Glomerular visceral epithelial cell (primary cell): ENCODE measurements at regions not wholly inside any gene's neighbourhood (a gene's known extent, or its start where the extent isn't known, plus 50 kb on each side); places are given as distances from the start of the nearest gene placed in this dataset.

Experiments
- DNase-seq: peaks from one replicate; pipeline ENCODE4 v3.0.0-alpha.2; 2016; ENCODE audit errors: extremely low spot score

DNA sequence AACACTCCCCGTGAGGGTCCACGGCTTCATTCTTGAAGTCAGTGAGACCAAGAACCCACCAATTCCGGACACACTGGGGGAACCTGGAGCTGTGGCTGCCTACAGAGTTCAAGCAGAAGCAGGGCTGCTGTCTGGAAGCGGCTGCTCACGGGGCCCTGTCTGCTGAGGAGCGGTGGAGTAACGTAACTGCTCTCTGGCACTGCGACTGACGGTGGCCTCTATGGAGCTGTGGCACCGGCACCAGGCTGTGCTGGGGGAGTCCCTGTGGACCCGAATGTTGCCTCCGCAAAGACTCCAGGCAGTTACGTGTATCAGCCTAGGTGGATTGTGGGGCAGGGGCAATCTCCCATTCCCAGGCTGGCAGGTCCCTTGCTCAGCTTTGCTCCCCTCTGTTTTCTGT lies 703.3 kb upstream of the FRG1 start:
- DNase-seq = no peak

GRCh38 chr4:189255636-189256035 lies 685.0 kb upstream of the FRG1 start:
- DNase-seq = no peak

DNA sequence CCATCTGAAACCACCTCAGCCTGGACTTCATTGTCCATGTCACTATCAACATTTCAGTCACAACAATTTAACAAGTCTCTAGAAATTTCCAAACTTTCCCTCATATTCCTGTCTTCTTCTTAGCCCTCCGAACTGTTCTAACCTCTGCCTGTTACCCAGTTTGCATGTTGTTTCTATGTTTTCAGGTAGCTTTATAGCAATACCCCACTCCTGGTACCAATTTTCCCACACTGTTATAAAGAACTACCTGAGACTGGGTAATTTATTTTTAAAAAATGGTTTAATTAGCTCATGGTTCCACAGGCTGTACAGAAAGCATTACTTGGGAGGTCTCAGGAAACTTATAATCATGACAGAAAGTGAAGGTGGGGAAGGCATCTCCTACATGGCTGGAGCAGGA lies 679.2 kb upstream of the FRG1 start:
- no peak for DNase-seq

GRCh38 chr4:189265515-189265914 lies 675.2 kb upstream of the FRG1 start:
- DNase-seq = no peak

- DNase-seq = no peak
These were observed 673.2 kb upstream of the FRG1 start for GRCh38 chr4:189267312-189267965.

GRCh38 chr4:189278597-189279165 lies 662.0 kb upstream of the FRG1 start:
- no peak for DNase-seq

GRCh38 chr4:189279188-189279587 lies 661.5 kb upstream of the FRG1 start:
- DNase-seq = no peak

GRCh38 chr4:189285377-189285776 lies 655.3 kb upstream of the FRG1 start:
- no peak for DNase-seq

GRCh38 chr4:189291939-189292338 lies 648.7 kb upstream of the FRG1 start:
- DNase-seq = no peak

DNA sequence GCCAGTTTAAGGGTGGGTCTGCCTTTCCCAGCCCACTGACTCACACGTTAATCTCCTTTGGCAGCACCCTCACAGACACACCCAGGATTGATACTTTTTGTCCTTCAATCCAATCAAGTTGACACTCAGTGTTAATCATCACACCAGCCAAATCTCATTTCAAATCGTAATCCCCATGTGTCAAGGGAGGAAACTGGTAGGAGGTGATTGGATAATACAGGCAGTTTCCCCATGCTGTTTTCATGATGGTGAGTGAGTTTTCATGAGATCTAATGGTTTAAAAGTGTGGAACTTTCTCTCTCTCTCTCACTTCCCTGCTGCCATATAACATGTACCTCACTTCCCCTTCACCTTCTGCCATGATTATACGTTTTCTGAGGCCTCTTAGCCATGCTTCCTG lies 647.2 kb upstream of the FRG1 start:
- no peak for DNase-seq

DNA sequence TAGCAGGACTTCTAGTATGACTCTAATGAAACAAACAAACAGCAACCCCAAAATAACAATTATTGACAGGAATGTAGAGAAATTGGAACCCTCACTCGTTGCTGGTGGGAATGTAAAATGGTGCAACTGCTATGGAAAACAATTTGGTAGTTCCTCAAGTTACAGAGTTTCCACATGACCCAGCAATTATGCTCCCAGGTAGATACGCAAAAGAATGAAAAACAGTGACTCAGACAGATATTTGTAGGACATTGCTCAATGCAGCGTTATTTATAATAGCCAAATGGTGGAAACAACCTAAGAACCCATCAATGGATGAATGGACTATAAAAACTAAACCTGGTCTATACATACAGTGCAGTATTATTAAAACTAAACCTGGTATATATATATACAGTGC lies 646.1 kb upstream of the FRG1 start:
- DNase-seq = no peak

DNA sequence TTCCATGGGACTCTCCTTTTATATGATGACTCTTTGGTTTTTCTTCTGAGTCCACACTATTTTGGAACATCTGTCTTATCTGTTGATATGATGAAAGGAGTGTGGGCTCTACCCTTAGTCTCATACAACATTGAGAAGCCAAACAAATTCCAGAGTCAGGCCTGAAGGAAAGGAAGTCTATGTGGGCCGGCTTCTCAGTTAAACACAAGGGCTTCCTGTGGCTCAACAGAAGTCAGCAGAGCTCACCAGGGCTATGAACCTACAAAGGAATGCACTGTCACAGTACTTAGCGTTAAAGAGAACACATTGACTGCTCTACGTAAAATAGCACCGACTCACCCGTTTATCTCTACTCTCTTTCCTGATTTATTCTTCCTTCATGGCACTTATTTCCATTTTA lies 641.0 kb upstream of the FRG1 start:
- no peak for DNase-seq

- no peak for DNase-seq
These were observed 639.0 kb upstream of the FRG1 start for GRCh38 chr4:189301692-189302091.

DNA sequence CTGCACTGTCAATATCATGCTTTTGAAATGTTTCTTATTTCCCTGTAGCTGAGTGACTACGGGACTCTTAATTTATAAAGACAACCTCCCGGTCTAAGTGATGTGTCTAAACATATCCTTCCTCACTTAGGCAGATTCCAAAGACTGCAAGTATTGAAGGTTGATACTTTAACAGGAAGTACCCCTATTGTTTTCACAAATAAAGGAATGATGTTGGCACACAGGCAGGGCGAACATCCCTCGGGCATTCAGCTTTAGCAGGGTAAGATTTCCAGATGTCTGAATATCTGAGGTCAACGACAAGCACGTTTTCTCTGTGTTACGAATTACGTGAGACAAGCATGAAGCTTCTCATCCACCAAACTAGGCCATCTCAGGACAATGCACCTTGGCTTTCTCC lies 638.0 kb upstream of the FRG1 start:
- no peak for DNase-seq

DNA sequence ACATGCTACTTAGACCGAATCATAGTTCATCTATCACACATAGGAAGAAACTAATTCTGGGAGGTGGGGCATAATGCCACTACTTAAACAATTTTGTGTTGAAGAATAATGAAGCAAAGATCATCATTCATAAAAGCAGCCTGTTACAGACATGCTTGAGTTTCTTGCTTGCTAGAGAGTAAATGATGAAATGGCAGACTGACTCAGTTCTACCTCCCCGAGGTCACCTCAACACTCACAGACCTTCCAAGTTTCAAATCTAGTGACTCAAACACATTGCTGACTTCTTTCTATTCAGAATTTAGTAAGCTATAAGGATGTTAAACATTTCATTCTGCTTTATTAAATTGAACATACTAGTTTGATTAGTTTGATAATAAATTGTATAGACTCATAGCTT lies 636.5 kb upstream of the FRG1 start:
- no peak for DNase-seq

GRCh38 chr4:189304809-189305208 lies 635.9 kb upstream of the FRG1 start:
- no peak for DNase-seq

- no peak for DNase-seq
These were observed 635.2 kb upstream of the FRG1 start for GRCh38 chr4:189305500-189305899.

DNA sequence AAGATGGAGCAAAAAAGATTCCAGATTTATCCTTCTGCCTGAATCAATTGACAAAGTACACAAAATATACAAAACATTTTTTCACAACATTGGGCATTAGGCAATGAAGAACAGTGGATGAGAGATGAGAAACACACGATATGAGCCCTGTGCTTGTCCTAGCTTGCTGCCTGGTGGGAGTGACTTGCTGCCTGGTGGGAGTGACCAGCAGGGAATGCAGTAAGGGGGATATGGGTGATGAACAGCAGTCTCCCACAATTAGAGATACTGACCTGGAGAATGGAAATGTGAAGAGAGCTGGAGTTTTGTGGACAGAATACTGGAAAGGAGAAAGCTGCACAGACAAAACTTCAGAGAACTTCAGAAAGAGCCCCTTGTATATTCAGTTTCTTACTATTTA lies 629.4 kb upstream of the FRG1 start:
- DNase-seq = no peak

DNA sequence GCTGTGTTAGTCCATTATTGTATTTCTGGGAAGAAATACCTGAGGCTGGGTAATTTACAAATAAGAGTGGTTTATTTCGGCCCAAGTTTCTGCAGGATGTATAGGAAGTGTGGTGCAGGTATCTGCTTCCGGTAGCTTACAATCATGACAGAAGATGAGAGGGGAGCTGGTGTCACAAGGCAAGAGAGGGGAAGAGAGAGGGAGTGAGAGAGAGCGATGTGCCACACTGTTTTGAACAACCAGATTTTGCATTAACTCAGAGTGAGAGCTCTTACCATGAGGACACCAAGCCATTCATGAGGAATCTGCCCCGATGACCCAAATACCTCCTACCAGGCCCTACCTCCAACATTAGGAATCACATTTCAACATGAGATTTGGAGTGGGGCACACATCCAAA lies 627.6 kb upstream of the FRG1 start:
- no peak for DNase-seq

DNA sequence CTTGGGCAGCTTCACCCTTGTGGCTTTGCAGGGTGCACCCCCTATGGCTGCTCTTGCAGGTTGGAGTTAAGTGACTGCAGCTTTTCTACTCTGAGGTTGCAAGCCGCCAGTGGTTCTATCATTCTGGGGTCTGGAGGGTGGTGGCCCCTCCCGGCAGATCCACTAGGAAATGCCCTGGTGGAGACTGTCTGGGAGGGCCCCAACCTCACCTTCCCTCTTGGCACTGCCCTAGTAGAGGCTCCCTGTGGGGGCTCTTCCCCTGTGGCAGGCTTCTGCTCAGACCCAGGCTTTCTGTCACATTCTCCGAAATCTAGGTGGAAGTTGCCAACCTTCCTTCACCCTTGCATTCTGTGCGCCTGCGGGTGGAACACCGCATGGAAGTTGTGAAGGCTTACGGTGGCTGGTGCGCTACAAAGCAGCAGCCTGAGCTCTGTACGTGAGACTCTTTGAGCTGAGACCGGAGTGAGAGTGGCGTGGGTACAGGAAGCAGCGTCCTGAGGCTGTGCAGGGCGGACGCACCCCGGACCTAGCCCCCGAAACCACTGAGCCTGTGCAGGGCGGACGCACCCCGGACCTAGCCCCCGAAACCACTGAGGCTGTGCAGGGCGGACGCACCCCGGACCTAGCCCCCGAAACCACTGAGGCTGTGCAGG lies 626.7 kb upstream of the FRG1 start:
- DNase-seq = no peak

DNA sequence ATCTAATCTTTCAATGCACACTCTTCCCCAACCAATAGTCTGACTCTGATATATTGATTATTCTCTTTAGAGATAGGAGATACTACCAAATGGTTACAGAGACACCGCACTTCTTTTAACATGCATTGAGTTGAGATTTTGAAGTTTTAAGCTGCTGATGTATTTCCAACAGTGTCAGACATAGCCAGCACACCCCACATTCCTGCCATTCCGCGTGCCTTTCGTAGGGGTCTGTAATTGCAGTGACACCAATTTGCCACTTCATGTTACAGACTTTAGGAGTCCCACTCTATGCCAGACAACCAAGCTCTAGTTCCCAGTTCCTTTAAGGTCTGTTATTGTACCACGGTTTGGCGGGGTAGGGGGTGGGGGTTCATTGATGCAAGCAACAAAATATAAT lies 618.2 kb upstream of the FRG1 start:
- DNase-seq = no peak

DNA sequence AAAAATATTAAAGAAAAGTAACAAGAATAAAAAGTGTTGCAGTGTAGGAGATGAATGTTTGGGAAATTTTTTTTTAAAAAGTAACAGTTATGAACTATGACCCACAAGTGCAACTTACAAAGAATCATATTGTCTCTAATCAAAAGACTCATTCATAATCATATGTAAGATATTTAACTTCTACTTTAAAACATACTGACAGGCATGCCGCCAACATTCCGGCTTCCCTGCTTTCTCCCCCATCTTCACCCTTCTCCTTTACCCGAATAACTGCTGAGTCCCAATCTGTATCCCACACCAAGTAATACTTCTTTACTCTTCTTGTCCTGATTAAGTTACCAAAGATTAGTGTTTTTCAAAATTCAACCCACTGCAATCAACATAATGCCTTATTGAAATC lies 598.8 kb upstream of the FRG1 start:
- no peak for DNase-seq

DNA sequence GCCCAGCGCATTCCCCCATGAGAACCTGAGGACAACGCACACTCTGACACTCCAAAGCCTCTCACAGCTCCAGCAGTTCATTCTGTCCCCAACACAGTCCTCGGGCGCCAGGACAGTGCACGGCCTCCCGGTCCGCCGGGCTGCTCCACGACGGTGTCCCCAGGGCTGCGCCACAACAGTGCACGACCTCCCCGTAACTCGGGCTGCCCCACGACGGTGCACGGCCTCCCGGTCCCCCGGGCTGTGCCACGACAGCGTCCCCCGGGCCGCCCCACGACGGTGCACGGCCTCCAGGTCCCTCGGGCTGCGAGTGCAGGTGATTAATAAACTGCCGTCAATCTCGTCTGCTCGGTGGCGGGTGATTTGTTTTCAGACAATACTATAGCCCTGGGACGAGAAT lies 585.1 kb upstream of the FRG1 start:
- DNase-seq = no peak

- no peak for DNase-seq
These were observed 578.3 kb upstream of the FRG1 start for GRCh38 chr4:189362364-189362763.
